Astrocyte of the spinal cord (primary cell): ENCODE measurements at regions not wholly inside any gene's neighbourhood (a gene's known extent, or its start where the extent isn't known, plus 50 kb on each side); places are given as distances from the start of the nearest gene placed in this dataset.

Experiments used
- DNase-seq: peaks from one replicate; pipeline ENCODE4 v3.0.0; 2011; ENCODE audit warnings: low read depth, low spot score
- H3K4me3 ChIP-seq: 2 replicates; pipeline ENCODE4 v1.5.1; 2011; ENCODE audit warnings: low read depth, mild to moderate bottlenecking, low read length, moderate library complexity
- CTCF ChIP-seq: IDR thresholded peaks from 2 replicates; pipeline ENCODE4 v1.5.1; 2012; ENCODE audit warnings: low read depth, mild to moderate bottlenecking, low read length, inconsistent platforms
- in situ Hi-C: cut with HindIII; loops from 2 replicates; pipeline ENCODE4 v1.10.0; 2017; ENCODE audit warnings: low sequenced_read_pairs

DNA sequence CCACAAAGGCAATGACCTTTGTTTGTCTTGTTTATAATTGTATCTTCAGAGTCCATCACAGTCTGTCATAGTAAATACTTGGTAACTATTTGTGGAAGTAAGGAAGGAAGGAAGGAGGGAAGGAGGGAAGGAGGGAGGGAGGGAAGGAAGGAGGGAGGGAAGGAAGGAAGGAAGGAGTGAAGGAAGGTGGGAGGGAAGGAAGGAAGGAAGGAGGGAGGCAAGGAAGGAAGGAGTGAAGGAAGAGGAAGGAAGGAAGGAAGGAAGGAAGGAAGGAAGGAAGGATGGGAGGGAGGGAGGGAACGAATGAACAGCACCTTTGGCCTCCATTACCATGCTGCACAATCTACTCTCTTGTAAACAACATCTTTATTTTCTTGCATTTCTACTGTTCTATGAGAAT, 559.5 kb upstream of the PKN2 start:
- DNase-seq: no peak
- no peak for TF ChIP-seq CTCF
- in situ Hi-C loops: no loop called here
- H3K4me3 ChIP-seq: no peak overlapping the region

GRCh38 chr1:88126467-88126866, 557.6 kb upstream of the PKN2 start:
- no peak for TF ChIP-seq CTCF
- no peak overlapping the region for H3K4me3 ChIP-seq
- in situ Hi-C loops: no loop called here
- no peak for DNase-seq

DNA sequence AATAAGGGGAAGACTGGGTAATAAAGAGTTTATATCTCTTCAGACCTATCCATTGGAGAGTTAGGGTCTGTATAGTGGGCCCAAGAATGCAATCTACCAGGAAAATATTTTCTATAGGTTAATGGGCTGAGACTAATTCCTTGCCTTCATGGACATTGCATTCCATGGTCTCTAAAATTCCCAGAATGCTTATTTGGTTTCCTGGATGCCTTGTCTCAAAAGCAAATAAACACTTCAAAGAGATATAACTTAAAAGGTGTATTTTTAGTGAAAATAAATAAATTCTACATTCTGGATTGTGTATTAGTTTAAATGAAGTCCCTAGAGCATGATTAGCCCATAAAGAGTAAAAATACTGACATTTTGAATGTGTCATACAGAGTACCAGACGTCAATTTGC, 550.1 kb upstream of the PKN2 start:
- TF ChIP-seq CTCF: no peak
- no peak for DNase-seq
- in situ Hi-C loops: no loop called here
- no peak overlapping the region for H3K4me3 ChIP-seq

- in situ Hi-C loops: no loop called here
- no peak for DNase-seq
- H3K4me3 ChIP-seq: no peak overlapping the region
- TF ChIP-seq CTCF: no peak
Observed at GRCh38 chr1:88134983-88135921, 548.8 kb upstream of the PKN2 start.

- no peak for TF ChIP-seq CTCF
- no peak overlapping the region for H3K4me3 ChIP-seq
- in situ Hi-C loops: no loop called here
- no peak for DNase-seq
Observed at GRCh38 chr1:88139633-88140032, 544.4 kb upstream of the PKN2 start.

- no peak overlapping the region for H3K4me3 ChIP-seq
- no peak for TF ChIP-seq CTCF
- in situ Hi-C loops: no loop called here
- no peak for DNase-seq
Observed at GRCh38 chr1:88140325-88140724, 543.7 kb upstream of the PKN2 start.
